ENCODE measurements at regions not wholly inside any gene's neighbourhood (a gene's known extent, or its start where the extent isn't known, plus 50 kb on each side); places are given as distances from the start of the nearest gene placed in this dataset.

GRCh38 chr21:15631342-15631741 lies 98.4 kb upstream of the USP25 start:
- no peak for TF ChIP-seq EZH2 (IDR thresholded peaks at IDR 0.05; ENCODE audit: insufficient read depth, poor library complexity, severe bottlenecking)
- TF ChIP-seq EZH2phosphoT487 (IDR thresholded peaks at IDR 0.05; ENCODE audit: insufficient read depth, low read depth), result no peak
